Mesenteric fat pad (tissue), 1 donor: ENCODE measurements at regions not wholly inside any gene's neighbourhood (a gene's known extent, or its start where the extent isn't known, plus 50 kb on each side); places are given as distances from the start of the nearest gene placed in this dataset.
"Not testable (repeated sequence)": the region's sequence is repeated elsewhere in the genome, so short reads cannot be mapped to it uniquely, and the experiment has no call there.

Source experiments
- DNase-seq: peaks from one replicate; pipeline ENCODE4 v3.0.0-alpha.2; 2020; ENCODE audit warnings: low spot score
- donor health status: DM: yes; HTN: yes; CAD: no.

DNA sequence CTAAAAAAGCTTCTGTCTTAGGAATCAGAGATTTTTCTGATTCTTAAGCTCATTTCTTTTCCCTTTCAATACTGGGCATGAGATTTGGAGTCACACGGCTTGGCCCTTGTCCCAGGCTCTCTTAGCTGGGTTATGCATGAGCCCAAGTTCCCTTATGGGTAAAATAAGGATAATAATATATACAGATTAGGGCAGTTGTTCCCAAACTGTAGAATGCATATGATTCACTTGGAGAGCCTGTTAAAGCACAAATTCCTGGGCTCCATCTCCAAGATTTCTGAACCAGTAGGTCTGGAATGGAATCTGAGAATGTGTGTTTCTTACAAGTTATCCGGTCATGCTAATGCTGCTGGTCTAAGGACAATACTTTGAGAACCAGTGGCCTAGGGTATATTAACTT is 154.0 kb downstream of the REEP3 start:
- no peak for DNase-seq

DNA sequence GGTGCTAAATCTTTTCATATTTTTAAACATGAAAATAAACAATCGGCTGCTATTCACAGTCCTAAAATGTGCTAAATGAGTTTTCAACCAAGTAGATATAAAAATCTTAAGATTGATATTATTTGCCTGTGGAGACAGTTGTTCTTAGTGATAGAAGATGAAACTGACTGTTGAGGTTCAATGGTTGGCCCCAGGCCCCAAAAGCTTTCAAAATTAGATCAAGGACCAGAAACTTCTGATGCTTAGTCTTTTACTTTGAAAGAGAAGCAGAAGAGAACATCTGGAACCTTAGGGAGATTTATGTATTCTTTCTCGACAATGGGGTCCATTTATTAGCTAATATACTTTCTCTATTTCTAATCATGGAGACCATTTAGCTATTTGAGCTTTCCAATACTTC is 155.8 kb downstream of the REEP3 start:
- DNase-seq = no peak

DNA sequence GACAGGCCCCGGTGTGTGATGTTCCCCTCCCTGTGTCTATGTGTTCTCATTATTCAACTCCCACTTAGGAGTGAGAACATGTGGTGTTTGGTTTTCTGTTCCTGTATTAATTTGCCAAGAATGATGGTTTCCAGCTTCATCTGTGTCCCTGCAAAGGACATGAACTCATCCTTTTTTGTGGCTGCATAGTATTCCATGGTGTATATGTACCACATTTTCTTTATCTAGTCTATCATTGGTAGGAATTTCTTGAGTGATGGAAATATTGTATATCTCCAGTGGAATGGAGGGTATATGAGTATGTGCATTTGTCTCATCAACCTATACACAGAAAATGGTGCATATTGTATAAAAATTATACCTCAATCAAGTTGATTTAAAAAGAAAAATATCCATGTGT is 159.3 kb downstream of the REEP3 start:
- DNase-seq = not testable (repeated sequence)

- no peak for DNase-seq
Measured at GRCh38 chr10:63681993-63682697, 160.9 kb downstream of the REEP3 start.

- not testable (repeated sequence) for DNase-seq
Measured at GRCh38 chr10:63682698-63683052, 161.5 kb downstream of the REEP3 start.

DNA sequence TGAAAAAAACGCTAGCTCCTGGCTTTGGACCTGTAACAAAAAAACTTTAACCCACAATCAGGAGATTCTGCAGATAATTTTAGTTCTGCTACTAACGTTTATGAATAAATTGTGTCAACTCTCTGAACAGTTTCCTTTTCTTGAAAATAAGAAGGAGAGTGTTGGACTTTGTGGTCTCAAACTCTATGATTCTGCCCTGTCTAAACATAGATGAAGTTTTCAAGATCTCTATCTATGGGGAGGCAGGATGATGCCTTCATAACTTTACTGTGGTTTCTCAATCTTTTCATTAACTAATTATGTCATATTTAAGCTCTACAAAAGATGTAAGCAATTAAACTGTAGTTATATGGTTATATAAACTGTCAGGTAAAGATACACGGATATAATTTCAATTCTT is 162.0 kb downstream of the REEP3 start:
- DNase-seq = no peak

DNA sequence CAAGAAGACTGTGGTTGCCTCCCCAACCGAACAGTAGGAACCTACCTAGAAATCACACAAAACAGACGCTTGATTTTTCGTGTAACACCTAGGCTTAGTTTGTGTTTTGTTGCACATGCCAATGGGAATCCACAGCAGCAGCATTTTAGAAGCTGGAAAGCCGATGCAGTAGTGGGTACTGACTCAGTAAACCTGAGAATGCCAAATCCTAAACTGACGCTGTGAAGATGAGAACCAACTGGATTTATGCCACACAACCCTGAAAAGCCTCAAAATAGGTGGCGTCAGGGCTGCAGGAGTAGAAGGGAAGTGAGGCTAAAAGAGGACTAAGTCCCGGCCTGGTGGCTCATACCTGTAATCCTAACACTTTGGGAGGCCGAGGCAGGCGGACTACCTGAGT is 162.5 kb downstream of the REEP3 start:
- DNase-seq = no peak

DNA sequence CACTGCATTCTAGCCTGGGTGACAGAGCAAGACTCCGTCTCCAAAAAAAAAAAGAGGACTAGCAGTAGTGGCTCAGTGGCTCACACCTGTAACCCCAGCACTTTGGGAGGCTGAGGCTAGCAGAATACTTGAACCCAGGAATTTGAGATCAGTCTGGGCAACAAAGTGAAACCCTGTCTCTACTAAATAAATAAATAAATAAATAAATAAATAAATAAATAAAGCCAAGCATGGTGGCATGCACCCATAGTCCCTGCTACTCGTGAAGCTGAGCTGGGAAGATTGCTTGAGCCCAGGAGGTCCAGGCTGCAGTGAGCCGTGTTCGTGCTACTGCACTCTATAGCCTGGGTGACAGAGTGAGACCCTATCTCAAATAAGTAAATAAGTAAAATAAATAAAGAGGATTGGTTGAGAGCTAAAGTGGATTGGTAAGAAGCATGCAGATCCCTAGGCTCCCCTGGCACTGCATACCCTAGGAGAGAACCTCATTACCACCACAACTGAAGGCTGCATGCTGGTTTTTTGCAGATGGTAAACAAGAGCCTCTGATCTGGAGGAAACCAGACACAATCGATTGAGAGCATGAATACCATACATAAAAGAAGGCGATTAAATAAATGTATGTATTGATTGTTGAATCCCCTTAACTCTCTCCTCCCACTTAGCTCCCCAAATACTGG is 163.2 kb downstream of the REEP3 start:
- no peak for DNase-seq

DNA sequence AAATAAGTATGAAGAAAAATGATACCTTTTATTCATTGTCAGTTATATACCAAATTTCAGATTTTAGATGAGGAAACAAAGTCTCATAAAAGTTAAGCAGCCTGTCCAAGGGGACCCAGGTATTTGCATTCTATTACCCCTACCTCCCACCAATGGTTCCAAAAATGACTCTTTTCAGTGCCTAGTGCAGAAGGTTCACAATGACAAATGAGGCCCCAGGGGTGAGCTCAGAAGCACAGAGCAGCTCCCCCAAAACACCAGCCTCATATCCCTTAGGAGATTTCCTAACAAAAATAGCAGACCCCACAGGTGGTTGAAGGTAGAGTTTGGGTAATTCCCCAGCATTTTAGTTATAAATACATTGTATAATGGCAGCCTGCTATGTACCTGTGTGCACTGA is 168.6 kb downstream of the REEP3 start:
- no peak for DNase-seq

- no peak for DNase-seq
Measured at GRCh38 chr10:63692220-63692896, 171.2 kb downstream of the REEP3 start.

DNA sequence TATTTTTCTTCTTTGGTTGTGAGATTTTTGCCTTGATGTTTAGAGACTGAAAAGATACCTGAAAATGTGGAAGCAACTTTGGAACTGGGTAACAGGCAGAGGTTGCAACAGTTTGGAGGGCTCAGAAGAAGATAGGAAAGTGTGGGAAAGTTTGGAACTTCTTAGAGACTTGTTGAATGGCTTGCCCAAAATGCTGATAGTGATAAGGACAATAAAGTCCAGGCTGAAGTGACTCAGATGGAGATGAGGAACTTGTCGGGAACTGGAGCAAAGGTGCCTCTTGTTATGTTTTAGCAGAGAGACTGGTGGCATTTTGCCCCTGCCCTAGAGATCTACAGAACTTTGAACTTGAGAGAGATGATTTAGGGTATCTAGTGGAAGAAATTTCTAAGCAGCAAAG is 171.8 kb downstream of the REEP3 start:
- not testable (repeated sequence) for DNase-seq

DNA sequence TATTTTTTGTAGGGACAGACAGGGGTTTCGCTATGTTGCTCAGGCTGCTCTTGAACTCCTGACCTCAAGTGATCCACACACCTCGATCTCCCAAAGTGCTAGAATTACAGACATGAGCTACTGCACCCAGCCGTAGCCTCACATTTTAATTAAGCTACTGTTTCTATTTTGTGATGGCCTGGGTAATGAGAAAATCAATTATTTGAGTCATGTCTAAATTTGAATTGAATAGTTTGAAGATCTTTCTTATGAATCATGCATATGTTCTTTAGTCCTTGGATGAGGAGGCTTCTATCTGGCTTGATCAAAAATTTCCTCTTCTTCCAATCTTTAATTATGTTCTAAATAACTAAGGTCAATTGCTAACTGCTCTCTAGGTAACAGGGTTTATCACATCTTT is 175.0 kb downstream of the REEP3 start:
- DNase-seq = no peak

DNA sequence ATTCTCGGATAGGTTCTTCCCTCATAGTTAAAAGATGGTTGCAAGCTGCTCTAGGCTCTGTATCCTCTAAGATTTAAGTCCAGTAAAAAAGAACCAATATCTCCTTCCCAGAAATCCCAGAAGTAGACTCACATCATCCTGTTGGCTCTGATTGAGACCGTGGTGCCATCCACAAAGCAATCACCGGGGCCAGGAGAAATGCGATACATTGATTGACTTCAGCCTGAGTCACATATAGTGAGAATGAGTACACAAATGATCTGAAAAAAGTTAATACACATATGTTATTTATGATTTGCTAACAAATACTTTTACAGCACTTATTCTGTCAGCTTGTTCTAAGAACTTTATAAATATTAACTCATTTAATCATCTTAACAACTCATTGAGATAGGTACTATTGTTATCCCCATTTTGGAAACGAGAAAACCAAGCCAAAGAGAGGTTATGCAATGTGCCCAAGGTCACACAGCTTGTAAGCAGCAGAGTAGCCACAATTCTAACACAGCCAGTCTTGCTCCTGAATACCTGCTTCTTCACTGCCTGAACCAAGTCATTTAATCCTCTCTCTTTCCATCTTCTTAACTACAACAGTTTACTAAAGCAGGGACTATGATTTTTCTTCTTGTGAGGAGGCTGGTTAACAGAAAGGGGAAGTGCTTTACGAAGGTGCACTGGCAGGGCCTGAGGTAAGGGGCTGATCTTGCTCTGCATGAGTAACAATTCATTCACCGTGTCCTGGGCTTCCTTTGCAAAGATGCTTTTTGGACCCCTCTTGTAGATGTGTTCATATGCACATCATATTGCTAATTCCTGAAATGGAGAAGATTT is 177.0 kb downstream of the REEP3 start:
- no peak for DNase-seq

DNA sequence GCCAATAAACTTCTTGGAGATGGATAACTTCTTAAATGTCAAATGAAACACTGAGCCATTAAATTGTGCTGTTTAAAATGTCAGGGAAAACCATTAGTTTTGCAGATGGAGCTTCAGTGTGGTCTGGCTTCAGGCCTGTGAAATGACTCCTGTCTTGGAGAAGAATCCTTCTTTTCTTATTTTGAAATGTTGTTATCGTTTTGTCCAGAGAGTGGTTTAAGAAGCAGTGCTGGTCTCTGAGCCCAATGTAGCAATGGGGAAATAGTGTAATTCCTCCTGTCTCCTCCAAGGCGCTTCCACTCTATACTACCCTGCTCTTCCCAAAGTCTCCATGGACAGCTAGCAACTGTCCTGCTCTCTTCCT is 177.6 kb downstream of the REEP3 start:
- no peak for DNase-seq

DNA sequence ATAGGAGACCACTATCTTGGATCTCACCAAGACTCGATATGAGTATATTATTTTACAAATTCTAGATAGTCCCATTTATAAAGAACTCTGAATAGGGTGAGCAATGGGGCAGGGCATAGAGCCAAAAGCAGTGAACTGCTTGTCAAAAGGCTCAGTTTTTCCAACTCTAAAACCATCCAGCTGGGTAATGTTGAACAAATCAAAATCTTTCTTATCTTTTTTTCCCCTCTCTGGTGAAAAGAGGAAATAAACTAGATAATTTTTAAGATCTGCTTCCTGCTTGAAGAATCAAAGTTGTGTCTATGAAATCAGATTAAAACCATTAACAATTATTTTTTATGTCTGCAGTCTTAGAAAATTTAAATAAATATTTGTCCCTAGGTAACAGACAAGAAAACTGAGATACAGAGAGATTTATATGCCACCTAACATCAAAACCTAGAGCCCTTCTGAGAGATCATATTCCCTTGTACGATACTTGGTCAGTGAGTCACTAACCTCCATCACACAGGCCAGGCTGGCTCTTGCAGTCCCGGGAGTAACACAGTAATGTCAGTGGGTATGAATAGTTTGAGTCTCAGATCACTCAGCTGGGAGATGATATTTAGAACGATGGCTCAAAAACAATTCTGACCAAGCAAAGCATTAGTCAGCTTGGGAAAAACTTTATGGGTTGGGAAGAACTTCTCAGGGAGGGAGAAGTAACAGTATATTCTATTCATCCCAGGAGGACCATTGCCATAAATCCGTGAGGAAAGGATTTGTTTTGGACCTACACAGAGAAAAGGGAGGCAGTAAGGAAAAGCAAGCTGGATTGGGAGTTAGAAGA is 178.8 kb downstream of the REEP3 start:
- no peak for DNase-seq

- no peak for DNase-seq
Measured at GRCh38 chr10:63700631-63701156, 179.5 kb downstream of the REEP3 start.

DNA sequence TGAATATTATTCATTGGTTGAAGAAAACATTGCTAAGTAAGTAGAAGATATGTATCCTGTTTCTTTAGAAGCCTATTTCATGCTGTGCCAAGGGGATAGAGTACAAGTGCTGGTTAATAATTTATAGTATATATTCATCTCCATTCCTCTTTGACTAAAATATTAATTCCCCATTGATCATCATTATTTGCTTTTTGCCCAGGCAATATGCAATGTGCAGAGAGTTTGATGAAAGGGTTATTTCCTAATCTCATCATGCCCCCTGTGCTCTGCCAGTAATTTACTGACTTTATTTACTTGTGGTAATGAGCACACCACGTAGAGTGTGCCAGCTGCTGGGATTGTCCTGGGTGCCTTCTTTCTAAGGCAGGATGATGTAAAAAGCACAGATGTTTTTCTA is 180.9 kb downstream of the REEP3 start:
- DNase-seq = no peak

GRCh38 chr10:63703113-63703670 is 182.0 kb downstream of the REEP3 start:
- no peak for DNase-seq

GRCh38 chr10:63703740-63704345 is 182.6 kb downstream of the REEP3 start:
- DNase-seq = no peak
